ENCODE measurements at regions not wholly inside any gene's neighbourhood (a gene's known extent, or its start where the extent isn't known, plus 50 kb on each side); places are given as distances from the start of the nearest gene placed in this dataset.

DNA sequence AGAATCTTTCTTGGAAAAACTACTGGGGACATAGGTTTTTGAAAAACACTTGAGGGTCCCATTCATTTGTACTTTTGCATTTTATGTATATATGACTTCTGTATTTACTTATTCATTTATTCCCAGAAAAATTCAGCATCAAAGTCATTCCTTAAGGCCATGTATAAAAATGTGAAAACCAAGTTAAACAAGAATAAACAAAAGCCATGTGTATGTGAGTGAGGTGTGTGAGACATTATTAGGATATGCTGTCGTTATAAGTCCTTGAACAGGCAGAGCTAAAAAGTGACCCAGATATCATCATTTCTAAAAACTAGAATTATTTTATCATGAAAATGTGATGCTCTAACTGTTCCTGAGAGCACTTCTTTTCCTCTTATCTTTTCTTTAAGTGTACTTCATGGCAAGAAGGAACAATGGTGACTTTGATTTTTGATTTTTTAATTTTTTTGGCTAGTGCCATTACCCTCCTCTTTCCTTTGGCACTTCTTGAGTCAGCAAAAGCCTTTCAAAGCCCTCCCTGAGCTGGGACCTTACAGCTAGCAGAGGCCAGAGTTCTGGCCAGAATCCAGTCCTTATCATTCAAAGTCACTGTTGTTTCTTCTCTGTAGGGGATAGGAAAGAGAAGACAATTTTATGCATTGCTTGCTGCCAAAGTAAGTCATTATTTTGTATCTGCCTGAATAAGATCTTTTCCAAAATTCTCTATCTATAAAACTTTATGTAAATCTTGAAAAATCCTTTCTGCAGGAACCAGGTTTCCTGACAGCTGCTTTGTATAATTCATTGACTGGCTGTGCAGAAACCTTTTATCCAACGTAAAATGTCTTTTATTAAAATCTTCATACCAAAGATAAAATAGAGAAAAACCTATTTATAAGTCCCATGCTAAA is 419.7 kb upstream of the PRICKLE1 start:
- WGBS (ENCODE audit: insufficient coverage, insufficient replicate concordance, low lambda C conversion rate, missing lambda C conversion rate) = 19% methylated on average over 2 of the region's 2 CpGs
- no peak overlapping the region for H3K9ac ChIP-seq (ENCODE audit: control insufficient read depth, insufficient read depth, low read length)
- no peak overlapping the region for H3K4me2 ChIP-seq (ENCODE audit: control insufficient read depth, insufficient read depth)
- H3K36me3 ChIP-seq (ENCODE audit: control insufficient read depth in 2 of 2, insufficient read depth in 2 of 2, low read length in 1 of 2) = no peaks in the 10 kb centered on the region
- H3K9me3 ChIP-seq (replicated peaks; ENCODE audit: control insufficient read depth, insufficient read depth, low read length) = no peaks in the 10 kb centered on the region
- ATAC-seq = no peak
- no peaks in the 10 kb centered on the region for H3K27me3 ChIP-seq (replicated peaks in 1 of 2; ENCODE audit: control insufficient read depth in 2 of 2, insufficient read depth in 2 of 2, low read length in 1 of 2)
- H3K4me3 ChIP-seq = no peak overlapping the region
- BruUV-seq (replicated peaks) = no TSS peak
- H3K4me1 ChIP-seq (ENCODE audit: control insufficient read depth, insufficient read depth, low read length) = no peaks in the 10 kb centered on the region
- intact Hi-C loops (cut with micrococcal nuclease; ENCODE audit: unreplicated experiment) (no loop called here), in situ Hi-C loops (cut with MboI) (no loop called here)
- no peak for DNase-seq (ENCODE audit: low read depth, low spot score)
- ChIA-PET CTCF (no interaction called here), POLR2A (no interaction called here), RAD21 (ENCODE audit: unreplicated experiment) (no interaction called here), SMC1A (ENCODE audit: uncharacterized antibody, unreplicated experiment) (no interaction called here)
- no peaks in the 10 kb centered on the region for H3K79me2 ChIP-seq (ENCODE audit: control insufficient read depth, insufficient read depth, low read length)
- no peaks in the 10 kb centered on the region for H4K20me1 ChIP-seq (ENCODE audit: control insufficient read depth, insufficient read depth)
- FAIRE-seq = no peak
- no peak overlapping the region for H2AFZ ChIP-seq (ENCODE audit: control insufficient read depth, low read depth, low read length)
- TF ChIP-seq NR2C2 (IDR thresholded peaks at IDR 0.05; ENCODE audit: borderline replicate concordance, control insufficient read depth, insufficient read length, low read depth) (no peak), CEBPB (IDR thresholded peaks at IDR 0.05; ENCODE audit: borderline replicate concordance in 1 of 2, low read depth in 2 of 2, low read length in 2 of 2) (no peak), SP1 (IDR thresholded peaks at IDR 0.05; ENCODE audit: low read depth, low read length) (no peak)
- TF ChIP-seq, protein P1, sequence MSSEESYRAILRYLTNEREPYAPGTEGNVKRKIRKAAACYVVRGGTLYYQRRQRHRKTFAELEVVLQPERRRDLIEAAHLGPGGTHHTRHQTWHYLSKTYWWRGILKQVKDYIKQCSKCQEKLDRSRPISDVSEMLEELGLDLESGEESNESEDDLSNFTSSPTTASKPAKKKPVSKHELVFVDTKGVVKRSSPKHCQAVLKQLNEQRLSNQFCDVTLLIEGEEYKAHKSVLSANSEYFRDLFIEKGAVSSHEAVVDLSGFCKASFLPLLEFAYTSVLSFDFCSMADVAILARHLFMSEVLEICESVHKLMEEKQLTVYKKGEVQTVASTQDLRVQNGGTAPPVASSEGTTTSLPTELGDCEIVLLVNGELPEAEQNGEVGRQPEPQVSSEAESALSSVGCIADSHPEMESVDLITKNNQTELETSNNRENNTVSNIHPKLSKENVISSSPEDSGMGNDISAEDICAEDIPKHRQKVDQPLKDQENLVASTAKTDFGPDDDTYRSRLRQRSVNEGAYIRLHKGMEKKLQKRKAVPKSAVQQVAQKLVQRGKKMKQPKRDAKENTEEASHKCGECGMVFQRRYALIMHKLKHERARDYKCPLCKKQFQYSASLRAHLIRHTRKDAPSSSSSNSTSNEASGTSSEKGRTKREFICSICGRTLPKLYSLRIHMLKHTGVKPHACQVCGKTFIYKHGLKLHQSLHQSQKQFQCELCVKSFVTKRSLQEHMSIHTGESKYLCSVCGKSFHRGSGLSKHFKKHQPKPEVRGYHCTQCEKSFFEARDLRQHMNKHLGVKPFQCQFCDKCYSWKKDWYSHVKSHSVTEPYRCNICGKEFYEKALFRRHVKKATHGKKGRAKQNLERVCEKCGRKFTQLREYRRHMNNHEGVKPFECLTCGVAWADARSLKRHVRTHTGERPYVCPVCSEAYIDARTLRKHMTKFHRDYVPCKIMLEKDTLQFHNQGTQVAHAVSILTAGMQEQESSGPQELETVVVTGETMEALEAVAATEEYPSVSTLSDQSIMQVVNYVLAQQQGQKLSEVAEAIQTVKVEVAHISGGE (CRISPR knock-in tag; IDR thresholded peaks at IDR 0.05) = no peak
- no peak overlapping the region for H3K27ac ChIP-seq (ENCODE audit: control insufficient read depth, insufficient read depth)

All from GM12878 (cell line).